ENCODE measurements at regions not wholly inside any gene's neighbourhood (a gene's known extent, or its start where the extent isn't known, plus 50 kb on each side); places are given as distances from the start of the nearest gene placed in this dataset.

GRCh38 chr1:30295266-30295665 is 428.1 kb downstream of the MATN1 start:
- Histone ChIP-seq H3K36me3 (ENCODE audit: insufficient read depth, low read length) (no peaks in the 10 kb centered on the region), H3K9ac (ENCODE audit: low read length) (no peak overlapping the region), H3K27ac (ENCODE audit: low read depth, low read length) (no peak overlapping the region), H3K79me2 (ENCODE audit: insufficient read depth, low read length) (no peaks in the 10 kb centered on the region), H3K4me1 (ENCODE audit: insufficient read depth, low read length) (no peaks in the 10 kb centered on the region), H3K27me3 (ENCODE audit: insufficient read depth, low read length) (no peaks in the 10 kb centered on the region), H4K20me1 (ENCODE audit: insufficient read depth, low read length) (no peaks in the 10 kb centered on the region), H3K9me3 (ENCODE audit: insufficient read depth, low read depth, low read length) (no peaks in the 10 kb centered on the region), H2AFZ (ENCODE audit: low read depth, low read length) (no peak overlapping the region), H3K4me3 (ENCODE audit: insufficient read depth, low read depth, low read length) (no peak overlapping the region), H3K4me2 (ENCODE audit: low read length) (no peak overlapping the region)
- H3K36me3 Mint-ChIP-seq (ENCODE audit: low read depth, unreplicated experiment): no peaks in the 10 kb centered on the region
- no peak overlapping the region for H3K27ac Mint-ChIP-seq (ENCODE audit: unreplicated experiment)
- TF ChIP-seq EZH2 (IDR thresholded peaks at IDR 0.05; ENCODE audit: insufficient read depth, low read length) (no peak), CTCF (IDR thresholded peaks at IDR 0.05; ENCODE audit: insufficient read depth, low read depth, low read length) (no peak)
- DNase-seq (ENCODE audit: low read depth) (no peak), FAIRE-seq (no peak)
- H3K27me3 Mint-ChIP-seq (ENCODE audit: low read depth, unreplicated experiment): peaks cover 40% of the 10 kb centered on the region
- no peaks in the 10 kb centered on the region for H3K4me1 Mint-ChIP-seq (ENCODE audit: low read depth, unreplicated experiment)
- H3K4me3 Mint-ChIP-seq (ENCODE audit: unreplicated experiment): no peak overlapping the region
- peaks cover 12% of the 10 kb centered on the region for H3K9me3 Mint-ChIP-seq (ENCODE audit: unreplicated experiment)

GRCh38 chr1:30294508-30294907 is 428.9 kb downstream of the MATN1 start:
- Mint-ChIP-seq H3K9me3 (ENCODE audit: unreplicated experiment) (peaks cover 12% of the 10 kb centered on the region), H3K27me3 (ENCODE audit: low read depth, unreplicated experiment) (peaks cover 39% of the 10 kb centered on the region), H3K4me3 (ENCODE audit: unreplicated experiment) (no peak overlapping the region), H3K36me3 (ENCODE audit: low read depth, unreplicated experiment) (no peaks in the 10 kb centered on the region), H3K27ac (ENCODE audit: unreplicated experiment) (no peak overlapping the region), H3K4me1 (ENCODE audit: low read depth, unreplicated experiment) (no peaks in the 10 kb centered on the region)
- Histone ChIP-seq H3K4me3 (ENCODE audit: insufficient read depth, low read depth, low read length) (no peak overlapping the region), H3K36me3 (ENCODE audit: insufficient read depth, low read length) (no peaks in the 10 kb centered on the region), H3K9me3 (ENCODE audit: insufficient read depth, low read depth, low read length) (no peaks in the 10 kb centered on the region), H3K9ac (ENCODE audit: low read length) (no peak overlapping the region), H3K4me1 (ENCODE audit: insufficient read depth, low read length) (no peaks in the 10 kb centered on the region), H3K27ac (ENCODE audit: low read depth, low read length) (no peak overlapping the region), H4K20me1 (ENCODE audit: insufficient read depth, low read length) (no peaks in the 10 kb centered on the region), H2AFZ (ENCODE audit: low read depth, low read length) (no peak overlapping the region), H3K4me2 (ENCODE audit: low read length) (no peak overlapping the region), H3K79me2 (ENCODE audit: insufficient read depth, low read length) (no peaks in the 10 kb centered on the region), H3K27me3 (ENCODE audit: insufficient read depth, low read length) (no peaks in the 10 kb centered on the region)
- DNase-seq (ENCODE audit: low read depth) (no peak), FAIRE-seq (no peak)
- TF ChIP-seq CTCF (IDR thresholded peaks at IDR 0.05; ENCODE audit: insufficient read depth, low read depth, low read length): no peak

GRCh38 chr1:30292451-30292850 is 430.9 kb downstream of the MATN1 start:
- Histone ChIP-seq H3K9me3 (ENCODE audit: insufficient read depth, low read depth, low read length) (no peaks in the 10 kb centered on the region), H3K27ac (ENCODE audit: low read depth, low read length) (no peak overlapping the region), H3K27me3 (ENCODE audit: insufficient read depth, low read length) (no peaks in the 10 kb centered on the region), H2AFZ (ENCODE audit: low read depth, low read length) (no peak overlapping the region), H4K20me1 (ENCODE audit: insufficient read depth, low read length) (no peaks in the 10 kb centered on the region), H3K4me3 (ENCODE audit: insufficient read depth, low read depth, low read length) (no peak overlapping the region), H3K36me3 (ENCODE audit: insufficient read depth, low read length) (no peaks in the 10 kb centered on the region), H3K4me2 (ENCODE audit: low read length) (no peak overlapping the region), H3K4me1 (ENCODE audit: insufficient read depth, low read length) (no peaks in the 10 kb centered on the region), H3K79me2 (ENCODE audit: insufficient read depth, low read length) (no peaks in the 10 kb centered on the region), H3K9ac (ENCODE audit: low read length) (no peak overlapping the region)
- H3K4me1 Mint-ChIP-seq (ENCODE audit: low read depth, unreplicated experiment): no peaks in the 10 kb centered on the region
- TF ChIP-seq CTCF (IDR thresholded peaks at IDR 0.05; ENCODE audit: insufficient read depth, low read depth, low read length) (no peak), EZH2 (IDR thresholded peaks at IDR 0.05; ENCODE audit: insufficient read depth, low read length) (no peak)
- DNase-seq (ENCODE audit: low read depth): no peak
- no peak overlapping the region for H3K27ac Mint-ChIP-seq (ENCODE audit: unreplicated experiment)
- FAIRE-seq: no peak
- peaks cover 8% of the 10 kb centered on the region for H3K9me3 Mint-ChIP-seq (ENCODE audit: unreplicated experiment)
- no peaks in the 10 kb centered on the region for H3K36me3 Mint-ChIP-seq (ENCODE audit: low read depth, unreplicated experiment)
- peaks cover 48% of the 10 kb centered on the region for H3K27me3 Mint-ChIP-seq (ENCODE audit: low read depth, unreplicated experiment)
- no peak overlapping the region for H3K4me3 Mint-ChIP-seq (ENCODE audit: unreplicated experiment)
